Amniotic stem cell (primary cell): ENCODE measurements at regions not wholly inside any gene's neighbourhood (a gene's known extent, or its start where the extent isn't known, plus 50 kb on each side); places are given as distances from the start of the nearest gene placed in this dataset.
A peak's percentile ranks its signal among the peaks of the same experiment; 100 is the strongest.

Experiments used
- DNase-seq: peaks from one replicate; lab custom pipeline; 2025; lab: John Stamatoyannopoulos, UW

GRCh38 chr13:105787632-105788031 is 747.8 kb downstream of the EFNB2 start:
- no peak for DNase-seq

- no peak for DNase-seq
Observed at GRCh38 chr13:105785436-105785835, 750.0 kb downstream of the EFNB2 start.

GRCh38 chr13:105783261-105783660 is 752.2 kb downstream of the EFNB2 start:
- no peak for DNase-seq

- DNase-seq = no peak
Observed at GRCh38 chr13:105778196-105778595, 757.3 kb downstream of the EFNB2 start.

- DNase-seq = no peak
Observed at GRCh38 chr13:105774739-105775460, 760.6 kb downstream of the EFNB2 start.

- peak; percentile 60 for DNase-seq
Observed at GRCh38 chr13:105773863-105774538, 761.5 kb downstream of the EFNB2 start.

GRCh38 chr13:105773241-105773640 is 762.2 kb downstream of the EFNB2 start:
- DNase-seq = no peak

- no peak for DNase-seq
Observed at GRCh38 chr13:105764486-105764885, 771.0 kb downstream of the EFNB2 start.

GRCh38 chr13:105763851-105764250 is 771.6 kb downstream of the EFNB2 start:
- no peak for DNase-seq

GRCh38 chr13:105762096-105762495 is 773.4 kb downstream of the EFNB2 start:
- DNase-seq = no peak

- no peak for DNase-seq
Observed at GRCh38 chr13:105758918-105759860, 776.3 kb downstream of the EFNB2 start.

- DNase-seq = no peak
Observed at GRCh38 chr13:105740739-105741138, 794.7 kb downstream of the EFNB2 start.

GRCh38 chr13:105737688-105738087 is 797.8 kb downstream of the EFNB2 start:
- no peak for DNase-seq

- DNase-seq = no peak
Observed at GRCh38 chr13:105735281-105735680, 800.2 kb downstream of the EFNB2 start.

GRCh38 chr13:105732806-105733529 is 802.5 kb downstream of the EFNB2 start:
- no peak for DNase-seq

GRCh38 chr13:105725887-105726286 is 809.6 kb downstream of the EFNB2 start:
- no peak for DNase-seq

- no peak for DNase-seq
Observed at GRCh38 chr13:105721016-105721415, 814.4 kb downstream of the EFNB2 start.

- no peak for DNase-seq
Observed at GRCh38 chr13:105719859-105720258, 815.6 kb downstream of the EFNB2 start.

- no peak for DNase-seq
Observed at GRCh38 chr13:105709181-105709580, 826.3 kb downstream of the EFNB2 start.

GRCh38 chr13:105703843-105704242 is 831.6 kb downstream of the EFNB2 start:
- DNase-seq = no peak

GRCh38 chr13:105702441-105702840 is 833.0 kb downstream of the EFNB2 start:
- no peak for DNase-seq

GRCh38 chr13:105692769-105693168 is 842.7 kb downstream of the EFNB2 start:
- no peak for DNase-seq
